Mammary epithelial cell (primary cell): ENCODE measurements at regions not wholly inside any gene's neighbourhood (a gene's known extent, or its start where the extent isn't known, plus 50 kb on each side); places are given as distances from the start of the nearest gene placed in this dataset.

Experiments used
- EZH2 ChIP-seq: IDR thresholded peaks from 2 replicates; pipeline ENCODE4 v1.6.1; 2012; ENCODE audit warnings: low read length, inconsistent platforms, borderline replicate concordance
- TF ChIP-seq, protein P1 (sequence below), 2 donors: IDR thresholded peaks in 1 of 2; conservative IDR thresholded peaks in 1 of 2; 2 replicates each; pipeline ENCODE4 v1.5.1; 2011 to 2012; ENCODE audit warnings: inconsistent platforms in 2 of 2, low read length in 2 of 2, mild to moderate bottlenecking in 2 of 2, control low read depth in 1 of 2, low read depth in 1 of 2; ENCODE audit not compliant: insufficient read depth in 1 of 2; ENCODE audit errors: extremely low read depth in 1 of 2

- TF ChIP-seq, protein P1, sequence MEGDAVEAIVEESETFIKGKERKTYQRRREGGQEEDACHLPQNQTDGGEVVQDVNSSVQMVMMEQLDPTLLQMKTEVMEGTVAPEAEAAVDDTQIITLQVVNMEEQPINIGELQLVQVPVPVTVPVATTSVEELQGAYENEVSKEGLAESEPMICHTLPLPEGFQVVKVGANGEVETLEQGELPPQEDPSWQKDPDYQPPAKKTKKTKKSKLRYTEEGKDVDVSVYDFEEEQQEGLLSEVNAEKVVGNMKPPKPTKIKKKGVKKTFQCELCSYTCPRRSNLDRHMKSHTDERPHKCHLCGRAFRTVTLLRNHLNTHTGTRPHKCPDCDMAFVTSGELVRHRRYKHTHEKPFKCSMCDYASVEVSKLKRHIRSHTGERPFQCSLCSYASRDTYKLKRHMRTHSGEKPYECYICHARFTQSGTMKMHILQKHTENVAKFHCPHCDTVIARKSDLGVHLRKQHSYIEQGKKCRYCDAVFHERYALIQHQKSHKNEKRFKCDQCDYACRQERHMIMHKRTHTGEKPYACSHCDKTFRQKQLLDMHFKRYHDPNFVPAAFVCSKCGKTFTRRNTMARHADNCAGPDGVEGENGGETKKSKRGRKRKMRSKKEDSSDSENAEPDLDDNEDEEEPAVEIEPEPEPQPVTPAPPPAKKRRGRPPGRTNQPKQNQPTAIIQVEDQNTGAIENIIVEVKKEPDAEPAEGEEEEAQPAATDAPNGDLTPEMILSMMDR (conservative IDR thresholded peaks at IDR 0.05 in 1 of 2, IDR thresholded peaks at IDR 0.05 in 1 of 2; ENCODE audit: extremely low read depth in 1 of 2, insufficient read depth in 1 of 2, low read depth in 1 of 2, low read length in 2 of 2): no peak
- no peak for TF ChIP-seq EZH2
Measured at GRCh38 chr13:65347420-65348030, 1882.6 kb downstream of the PCDH9 start.
